ENCODE measurements at regions not wholly inside any gene's neighbourhood (a gene's known extent, or its start where the extent isn't known, plus 50 kb on each side); places are given as distances from the start of the nearest gene placed in this dataset.
A peak's percentile ranks its signal among the peaks of the same experiment; 100 is the strongest.

DNA sequence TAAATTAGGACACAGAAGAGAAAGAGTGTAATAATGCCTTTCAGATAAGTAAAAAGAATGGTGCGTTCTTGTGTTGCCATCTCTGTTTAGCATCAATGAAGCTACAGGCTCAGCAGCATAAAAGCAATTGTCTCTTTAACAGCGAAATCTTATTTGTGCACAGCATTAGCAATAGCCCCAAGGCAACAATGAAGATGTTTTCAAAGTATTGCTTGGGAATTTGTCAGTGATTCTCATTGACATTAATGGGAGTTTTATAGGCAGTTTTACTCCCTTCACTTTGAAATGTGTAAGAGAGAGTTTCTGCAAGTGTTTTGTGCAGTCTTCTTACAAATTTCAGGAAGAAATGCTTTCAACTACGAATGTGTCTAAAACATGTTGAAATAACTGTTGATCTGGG, 633.0 kb downstream of the TLL1 start:
- Mint-ChIP-seq H3K9me3 (no peaks in the 10 kb centered on the region), H3K4me3 (no peak overlapping the region), H3K27ac (no peak overlapping the region), H3K36me3 (no peaks in the 10 kb centered on the region), H3K27me3 (ENCODE audit: insufficient read depth, low read depth) (peaks cover 2% of the 10 kb centered on the region), H3K4me1 (no peaks in the 10 kb centered on the region)
- Histone ChIP-seq H3K9me3 (ENCODE audit: low read depth) (no peaks in the 10 kb centered on the region), H3K4me2 (no peak overlapping the region), H3K36me3 (no peaks in the 10 kb centered on the region), H3K27ac (no peak overlapping the region), H3K79me2 (ENCODE audit: low read depth) (no peaks in the 10 kb centered on the region), H3K9ac (no peak overlapping the region), H2AFZ (replicated peaks) (no peak overlapping the region), H3K27me3 (no peaks in the 10 kb centered on the region), H3K4me3 (no peak overlapping the region), H3K4me1 (peaks cover 5% of the 10 kb centered on the region), H3F3A (ENCODE audit: low read depth) (no peaks in the 10 kb centered on the region), H4K20me1 (ENCODE audit: low read depth) (no peaks in the 10 kb centered on the region)
- TF ChIP-seq, protein P1, sequence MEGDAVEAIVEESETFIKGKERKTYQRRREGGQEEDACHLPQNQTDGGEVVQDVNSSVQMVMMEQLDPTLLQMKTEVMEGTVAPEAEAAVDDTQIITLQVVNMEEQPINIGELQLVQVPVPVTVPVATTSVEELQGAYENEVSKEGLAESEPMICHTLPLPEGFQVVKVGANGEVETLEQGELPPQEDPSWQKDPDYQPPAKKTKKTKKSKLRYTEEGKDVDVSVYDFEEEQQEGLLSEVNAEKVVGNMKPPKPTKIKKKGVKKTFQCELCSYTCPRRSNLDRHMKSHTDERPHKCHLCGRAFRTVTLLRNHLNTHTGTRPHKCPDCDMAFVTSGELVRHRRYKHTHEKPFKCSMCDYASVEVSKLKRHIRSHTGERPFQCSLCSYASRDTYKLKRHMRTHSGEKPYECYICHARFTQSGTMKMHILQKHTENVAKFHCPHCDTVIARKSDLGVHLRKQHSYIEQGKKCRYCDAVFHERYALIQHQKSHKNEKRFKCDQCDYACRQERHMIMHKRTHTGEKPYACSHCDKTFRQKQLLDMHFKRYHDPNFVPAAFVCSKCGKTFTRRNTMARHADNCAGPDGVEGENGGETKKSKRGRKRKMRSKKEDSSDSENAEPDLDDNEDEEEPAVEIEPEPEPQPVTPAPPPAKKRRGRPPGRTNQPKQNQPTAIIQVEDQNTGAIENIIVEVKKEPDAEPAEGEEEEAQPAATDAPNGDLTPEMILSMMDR (IDR thresholded peaks at IDR 0.05): no peak
- DNase-seq (ENCODE audit: low spot score): peak; percentile 4

DNA sequence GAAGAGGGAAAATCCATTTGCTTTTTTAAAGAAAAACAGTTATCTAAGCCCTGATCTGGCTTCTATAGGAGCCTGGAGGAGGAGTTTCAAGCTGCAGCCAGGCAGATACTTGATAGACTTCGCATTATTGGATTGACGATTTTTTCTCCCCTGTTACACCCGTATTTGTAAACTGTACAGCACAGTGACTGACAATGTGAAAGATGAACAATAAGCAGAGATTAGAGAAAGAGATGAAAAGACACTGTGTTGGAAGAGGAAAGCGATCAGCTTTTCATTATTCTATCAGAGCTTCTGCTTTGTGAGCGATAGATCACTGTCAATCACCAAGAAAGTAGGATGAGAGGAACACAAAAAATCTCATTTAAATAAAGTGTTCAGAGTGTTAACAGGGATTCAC, 639.2 kb downstream of the TLL1 start:
- H2AFZ ChIP-seq (replicated peaks): peak overlapping the region; percentile 78
- H3K27ac ChIP-seq: no peak overlapping the region
- H3K79me2 ChIP-seq (ENCODE audit: low read depth): no peaks in the 10 kb centered on the region
- H3K27me3 Mint-ChIP-seq (ENCODE audit: insufficient read depth, low read depth): no peaks in the 10 kb centered on the region
- no peaks in the 10 kb centered on the region for H4K20me1 ChIP-seq (ENCODE audit: low read depth)
- DNase-seq (ENCODE audit: low spot score): no peak
- no peaks in the 10 kb centered on the region for H3K9me3 Mint-ChIP-seq
- H3K36me3 ChIP-seq: no peaks in the 10 kb centered on the region
- no peak overlapping the region for H3K4me2 ChIP-seq
- no peak overlapping the region for H3K4me3 ChIP-seq
- no peaks in the 10 kb centered on the region for H3K36me3 Mint-ChIP-seq
- no peaks in the 10 kb centered on the region for H3K4me1 Mint-ChIP-seq
- H3K27me3 ChIP-seq: no peaks in the 10 kb centered on the region
- no peaks in the 10 kb centered on the region for H3K4me1 ChIP-seq
- H3F3A ChIP-seq (ENCODE audit: low read depth): no peaks in the 10 kb centered on the region
- no peak overlapping the region for H3K27ac Mint-ChIP-seq
- no peak overlapping the region for H3K4me3 Mint-ChIP-seq
- TF ChIP-seq EZH2 (IDR thresholded peaks at IDR 0.05) (no peak), EZH2phosphoT487 (IDR thresholded peaks at IDR 0.05) (no peak)
- TF ChIP-seq, protein P1 (IDR thresholded peaks at IDR 0.05): no peak
- no peaks in the 10 kb centered on the region for H3K9me3 ChIP-seq (ENCODE audit: low read depth)
- H3K9ac ChIP-seq: no peak overlapping the region

DNA sequence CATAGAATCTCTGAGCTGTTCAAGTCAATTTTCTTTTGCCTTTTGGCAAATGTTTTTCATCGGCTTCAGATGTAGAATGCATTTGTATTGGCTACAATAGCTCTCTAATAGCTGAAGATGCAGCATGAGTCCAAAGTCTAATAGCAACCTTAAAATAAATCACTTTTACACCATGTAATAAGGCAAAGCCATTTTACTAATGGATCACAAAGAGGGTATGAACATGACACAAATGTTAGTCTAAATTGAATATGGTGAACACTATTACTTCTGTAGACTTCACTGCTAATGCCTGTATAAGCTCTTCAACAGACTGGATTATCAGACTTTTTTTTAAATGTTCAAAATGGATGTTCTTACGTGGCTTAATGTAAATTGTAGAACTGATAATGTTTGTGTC, 645.3 kb downstream of the TLL1 start:
- Histone ChIP-seq H3K27ac (no peak overlapping the region), H4K20me1 (ENCODE audit: low read depth) (no peaks in the 10 kb centered on the region), H3K4me1 (no peaks in the 10 kb centered on the region), H3K36me3 (no peaks in the 10 kb centered on the region), H3K4me3 (no peak overlapping the region), H3K27me3 (no peaks in the 10 kb centered on the region), H2AFZ (replicated peaks) (no peak overlapping the region), H3K9me3 (ENCODE audit: low read depth) (no peaks in the 10 kb centered on the region), H3K9ac (no peak overlapping the region), H3K79me2 (ENCODE audit: low read depth) (no peaks in the 10 kb centered on the region), H3K4me2 (no peak overlapping the region), H3F3A (ENCODE audit: low read depth) (no peaks in the 10 kb centered on the region)
- TF ChIP-seq, protein P1 (IDR thresholded peaks at IDR 0.05): no peak
- TF ChIP-seq EZH2phosphoT487 (IDR thresholded peaks at IDR 0.05): no peak
- no peak for TF ChIP-seq EZH2 (IDR thresholded peaks at IDR 0.05)
- DNase-seq (ENCODE audit: low spot score): no peak
- Mint-ChIP-seq H3K27me3 (ENCODE audit: insufficient read depth, low read depth) (no peaks in the 10 kb centered on the region), H3K4me1 (peaks cover 21% of the 10 kb centered on the region), H3K9me3 (peaks cover 13% of the 10 kb centered on the region), H3K36me3 (no peaks in the 10 kb centered on the region), H3K4me3 (no peak overlapping the region), H3K27ac (no peak overlapping the region)

DNA sequence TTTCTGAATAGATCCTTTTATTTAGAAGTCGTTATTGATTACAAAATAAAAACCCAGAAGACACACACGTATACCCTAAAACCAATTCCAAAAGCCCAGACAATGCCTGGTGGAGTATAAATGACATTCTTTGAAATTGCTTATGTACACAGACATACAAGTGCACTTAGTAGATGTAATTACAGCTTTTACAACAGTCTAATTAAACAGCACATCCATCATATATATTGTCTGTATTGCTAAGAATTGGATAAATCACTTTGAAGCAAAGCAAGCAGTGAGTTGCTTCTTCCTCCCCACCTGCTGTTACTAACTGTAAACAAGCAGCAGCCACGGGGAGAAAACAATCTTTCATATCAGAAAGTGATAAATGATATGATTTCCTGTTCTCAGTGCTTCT, 645.7 kb downstream of the TLL1 start:
- Histone ChIP-seq H3K27me3 (no peaks in the 10 kb centered on the region), H3F3A (ENCODE audit: low read depth) (no peaks in the 10 kb centered on the region), H4K20me1 (ENCODE audit: low read depth) (no peaks in the 10 kb centered on the region), H3K27ac (no peak overlapping the region), H3K4me1 (no peaks in the 10 kb centered on the region), H2AFZ (replicated peaks) (no peak overlapping the region), H3K36me3 (no peaks in the 10 kb centered on the region), H3K79me2 (ENCODE audit: low read depth) (no peaks in the 10 kb centered on the region), H3K4me2 (no peak overlapping the region), H3K9me3 (ENCODE audit: low read depth) (no peaks in the 10 kb centered on the region), H3K9ac (no peak overlapping the region), H3K4me3 (no peak overlapping the region)
- DNase-seq (ENCODE audit: low spot score): no peak
- Mint-ChIP-seq H3K4me1 (peaks cover 21% of the 10 kb centered on the region), H3K4me3 (no peak overlapping the region), H3K27me3 (ENCODE audit: insufficient read depth, low read depth) (no peaks in the 10 kb centered on the region), H3K27ac (no peak overlapping the region), H3K36me3 (no peaks in the 10 kb centered on the region), H3K9me3 (peaks cover 13% of the 10 kb centered on the region)
- TF ChIP-seq EZH2phosphoT487 (IDR thresholded peaks at IDR 0.05) (no peak), EZH2 (IDR thresholded peaks at IDR 0.05) (no peak)
- TF ChIP-seq, protein P1 (IDR thresholded peaks at IDR 0.05): no peak
